ENCODE measurements at regions not wholly inside any gene's neighbourhood (a gene's known extent, or its start where the extent isn't known, plus 50 kb on each side); places are given as distances from the start of the nearest gene placed in this dataset.

- TF ChIP-seq POLR2AphosphoS5 (IDR thresholded peaks at IDR 0.05; ENCODE audit: low read depth, low read length) (no peak), POLR2A (IDR thresholded peaks at IDR 0.05; ENCODE audit: low read depth, low read length) (no peak)
These were observed 172.5 kb downstream of the RASEF start for GRCh38 chr9:82890401-82890800.

Measured in GM12891 (cell line).